SK-N-MC (cell line): ENCODE measurements at regions not wholly inside any gene's neighbourhood (a gene's known extent, or its start where the extent isn't known, plus 50 kb on each side); places are given as distances from the start of the nearest gene placed in this dataset.

Source experiments
- EZH2 ChIP-seq: fragments of 200-600 bp; sonication (generic); IDR thresholded peaks from one replicate; pipeline ENCODE4 v1.6.1; 2017; ENCODE audit warnings: antibody characterized with exemption
- FOXP2 ChIP-seq: optimal IDR thresholded peaks from 2 replicates; pipeline ENCODE3; 2011; ENCODE audit warnings: mild to moderate bottlenecking, moderate library complexity; ENCODE audit not compliant: insufficient read depth; ENCODE audit errors: extremely low read length, control extremely low read depth
- POLR2AphosphoS5 ChIP-seq: IDR thresholded peaks from 2 replicates; pipeline ENCODE4 v1.6.1; 2012; ENCODE audit warnings: mild to moderate bottlenecking, low read depth, low read length, borderline replicate concordance

GRCh38 chr17:45667591-45668171 is 116.4 kb upstream of the CRHR1 start:
- TF ChIP-seq POLR2AphosphoS5: no peak
- no peak for TF ChIP-seq EZH2
- TF ChIP-seq FOXP2: no peak
